Panc1 (cell line): ENCODE measurements at regions not wholly inside any gene's neighbourhood (a gene's known extent, or its start where the extent isn't known, plus 50 kb on each side); places are given as distances from the start of the nearest gene placed in this dataset.

Experiments
- ATAC-seq: fragments of 200-7000 bp; cut with Tn5 transposase; 2 replicates; pipeline ENCODE4 v1.9.1; 2020; ENCODE audit warnings: mild to moderate bottlenecking, moderate library complexity
- BruUV-seq: library from RNA; stranded (reverse); fragments of 400-500 nt; replicated peaks from 2 replicates; lab custom pipeline; 2021; lab: Mats Ljungman, UMichigan
- CTCF ChIA-PET: fragments of 300-600 bp; sonication (Branson Sonifier 250); formaldehyde crosslinking; loops from one replicate; lab custom pipeline; 2022; ENCODE audit warnings: antibody characterized with exemption; lab: Charles Lee
- POLR2A ChIA-PET: fragments of 300-600 bp; sonication (Branson Sonifier 250); formaldehyde crosslinking; loops from one replicate; lab custom pipeline; 2022; ENCODE audit warnings: antibody characterized with exemption; lab: Charles Lee
- DNase-seq: peaks from one replicate; pipeline ENCODE4 v3.0.0-alpha.2; 2010; ENCODE audit warnings: low read depth, low spot score
- H3K27ac ChIP-seq: 2 replicates; pipeline ENCODE4 v1.5.1; 2011; ENCODE audit warnings: mild to moderate bottlenecking, low read length, inconsistent platforms
- H3K27me3 ChIP-seq: fragments of 200-500 bp; sonication (Bioruptor generic); 2 replicates; pipeline ENCODE4 v1.6.0; 2014; ENCODE audit warnings: low read length, inconsistent platforms; ENCODE audit not compliant: control insufficient read depth, insufficient read depth
- H3K36me3 ChIP-seq: fragments of 200-500 bp; sonication (Bioruptor generic); 2 replicates; pipeline ENCODE4 v1.5.1; 2014; ENCODE audit warnings: inconsistent platforms, mild to moderate bottlenecking, low read length, moderate library complexity; ENCODE audit not compliant: control insufficient read depth, insufficient read depth
- H3K4me1 ChIP-seq: 2 replicates; pipeline ENCODE4 v1.5.1; 2011; ENCODE audit warnings: inconsistent platforms, mild to moderate bottlenecking, low read length, moderate library complexity; ENCODE audit not compliant: control insufficient read depth, insufficient read depth
- H3K4me3 ChIP-seq, 2 experiments: 2 replicates each; pipeline ENCODE4 v1.5.1; 2011 to 2012; ENCODE audit warnings: low read depth in 2 of 2, low read length in 2 of 2, mild to moderate bottlenecking in 2 of 2, inconsistent platforms in 1 of 2, moderate library complexity in 1 of 2
- H3K9me3 ChIP-seq: fragments of 200-500 bp; sonication (Bioruptor generic); 2 replicates; pipeline ENCODE4 v1.5.1; 2014; ENCODE audit warnings: low read depth, mild to moderate bottlenecking, inconsistent platforms, low read length, moderate library complexity; ENCODE audit not compliant: control insufficient read depth, insufficient read depth
- POLR2AphosphoS5 ChIP-seq: IDR thresholded peaks from 2 replicates; pipeline ENCODE4 v1.6.1; 2012; ENCODE audit warnings: mild to moderate bottlenecking, low read depth, low read length, moderate library complexity
- SIN3A ChIP-seq: IDR thresholded peaks from 2 replicates; pipeline ENCODE4 v1.6.1; 2012; ENCODE audit warnings: low read depth, mild to moderate bottlenecking, low read length, moderate library complexity, borderline replicate concordance; ENCODE audit not compliant: insufficient read depth
- TCF7L2 ChIP-seq: IDR thresholded peaks from 2 replicates; pipeline ENCODE4 v1.6.1; 2011; ENCODE audit warnings: mild to moderate bottlenecking, low read depth, low read length, inconsistent platforms
- in situ Hi-C: cut with HindIII; loops from 2 replicates; pipeline ENCODE4 v1.10.0; 2016; ENCODE audit warnings: low sequenced_read_pairs, low pct_unique_long_range_greater_than_20kb
- intact Hi-C: fragments of 100-400 bp; cut with micrococcal nuclease; formaldehyde crosslinking; loops from one replicate; pipeline ENCODE4 v1.10.0; 2022; ENCODE audit not compliant: unreplicated experiment
- TF ChIP-seq, protein P1 (sequence below): fragments of 450-650 bp; IDR thresholded peaks from 2 replicates; pipeline ENCODE4 v1.5.1; 2017; ENCODE audit warnings: mild to moderate bottlenecking
- TF ChIP-seq, protein P2 (sequence below), 2 experiments: IDR thresholded peaks; 2 replicates each; pipeline ENCODE4 v1.6.1; 2011 to 2012; ENCODE audit warnings: low read depth in 2 of 2, control low read depth in 1 of 2, low read length in 1 of 2, mild to moderate bottlenecking in 1 of 2, moderate library complexity in 1 of 2; ENCODE audit not compliant: insufficient read depth in 1 of 2

DNA sequence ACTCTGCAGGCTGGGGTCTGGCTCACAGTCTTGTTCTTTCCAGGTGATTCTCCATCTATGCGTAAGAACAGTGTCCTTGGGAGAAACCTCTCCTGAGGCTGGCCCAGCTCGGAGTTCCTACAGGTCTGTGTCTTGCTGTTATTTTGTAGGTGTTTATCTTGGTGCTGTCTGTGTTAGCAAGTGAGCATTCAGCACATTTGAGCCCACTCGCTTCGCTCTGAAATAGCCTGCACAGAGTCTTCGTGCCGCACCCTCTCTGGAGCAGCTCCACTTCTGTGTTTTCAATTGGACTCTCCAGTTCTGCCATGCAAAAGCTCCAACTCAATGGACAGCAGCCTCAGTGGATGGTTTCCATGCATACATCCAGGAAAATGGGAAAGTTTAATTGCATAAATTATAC, 378.2 kb upstream of the ST6GAL2 start:
- Histone ChIP-seq H3K4me3 (no peak overlapping the region), H3K27ac (no peak overlapping the region), H3K4me1 (no peaks in the 10 kb centered on the region), H3K9me3 (no peaks in the 10 kb centered on the region), H3K36me3 (no peaks in the 10 kb centered on the region), H3K27me3 (no peaks in the 10 kb centered on the region)
- ChIA-PET CTCF (no interaction called here), POLR2A (no interaction called here)
- intact Hi-C loops: no loop called here
- TF ChIP-seq TCF7L2: no peak
- TF ChIP-seq, protein P1, sequence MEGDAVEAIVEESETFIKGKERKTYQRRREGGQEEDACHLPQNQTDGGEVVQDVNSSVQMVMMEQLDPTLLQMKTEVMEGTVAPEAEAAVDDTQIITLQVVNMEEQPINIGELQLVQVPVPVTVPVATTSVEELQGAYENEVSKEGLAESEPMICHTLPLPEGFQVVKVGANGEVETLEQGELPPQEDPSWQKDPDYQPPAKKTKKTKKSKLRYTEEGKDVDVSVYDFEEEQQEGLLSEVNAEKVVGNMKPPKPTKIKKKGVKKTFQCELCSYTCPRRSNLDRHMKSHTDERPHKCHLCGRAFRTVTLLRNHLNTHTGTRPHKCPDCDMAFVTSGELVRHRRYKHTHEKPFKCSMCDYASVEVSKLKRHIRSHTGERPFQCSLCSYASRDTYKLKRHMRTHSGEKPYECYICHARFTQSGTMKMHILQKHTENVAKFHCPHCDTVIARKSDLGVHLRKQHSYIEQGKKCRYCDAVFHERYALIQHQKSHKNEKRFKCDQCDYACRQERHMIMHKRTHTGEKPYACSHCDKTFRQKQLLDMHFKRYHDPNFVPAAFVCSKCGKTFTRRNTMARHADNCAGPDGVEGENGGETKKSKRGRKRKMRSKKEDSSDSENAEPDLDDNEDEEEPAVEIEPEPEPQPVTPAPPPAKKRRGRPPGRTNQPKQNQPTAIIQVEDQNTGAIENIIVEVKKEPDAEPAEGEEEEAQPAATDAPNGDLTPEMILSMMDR: no peak
- TF ChIP-seq POLR2AphosphoS5: no peak
- TF ChIP-seq SIN3A: no peak
- TF ChIP-seq, protein P2, sequence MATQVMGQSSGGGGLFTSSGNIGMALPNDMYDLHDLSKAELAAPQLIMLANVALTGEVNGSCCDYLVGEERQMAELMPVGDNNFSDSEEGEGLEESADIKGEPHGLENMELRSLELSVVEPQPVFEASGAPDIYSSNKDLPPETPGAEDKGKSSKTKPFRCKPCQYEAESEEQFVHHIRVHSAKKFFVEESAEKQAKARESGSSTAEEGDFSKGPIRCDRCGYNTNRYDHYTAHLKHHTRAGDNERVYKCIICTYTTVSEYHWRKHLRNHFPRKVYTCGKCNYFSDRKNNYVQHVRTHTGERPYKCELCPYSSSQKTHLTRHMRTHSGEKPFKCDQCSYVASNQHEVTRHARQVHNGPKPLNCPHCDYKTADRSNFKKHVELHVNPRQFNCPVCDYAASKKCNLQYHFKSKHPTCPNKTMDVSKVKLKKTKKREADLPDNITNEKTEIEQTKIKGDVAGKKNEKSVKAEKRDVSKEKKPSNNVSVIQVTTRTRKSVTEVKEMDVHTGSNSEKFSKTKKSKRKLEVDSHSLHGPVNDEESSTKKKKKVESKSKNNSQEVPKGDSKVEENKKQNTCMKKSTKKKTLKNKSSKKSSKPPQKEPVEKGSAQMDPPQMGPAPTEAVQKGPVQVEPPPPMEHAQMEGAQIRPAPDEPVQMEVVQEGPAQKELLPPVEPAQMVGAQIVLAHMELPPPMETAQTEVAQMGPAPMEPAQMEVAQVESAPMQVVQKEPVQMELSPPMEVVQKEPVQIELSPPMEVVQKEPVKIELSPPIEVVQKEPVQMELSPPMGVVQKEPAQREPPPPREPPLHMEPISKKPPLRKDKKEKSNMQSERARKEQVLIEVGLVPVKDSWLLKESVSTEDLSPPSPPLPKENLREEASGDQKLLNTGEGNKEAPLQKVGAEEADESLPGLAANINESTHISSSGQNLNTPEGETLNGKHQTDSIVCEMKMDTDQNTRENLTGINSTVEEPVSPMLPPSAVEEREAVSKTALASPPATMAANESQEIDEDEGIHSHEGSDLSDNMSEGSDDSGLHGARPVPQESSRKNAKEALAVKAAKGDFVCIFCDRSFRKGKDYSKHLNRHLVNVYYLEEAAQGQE (IDR thresholded peaks at IDR 0.05; ENCODE audit: insufficient read depth in 1 of 2, low read depth in 2 of 2, low read length in 1 of 2): no peak
- BruUV-seq: no TSS peak
- ATAC-seq (no peak), DNase-seq (no peak)
- in situ Hi-C loops: no loop called here

DNA sequence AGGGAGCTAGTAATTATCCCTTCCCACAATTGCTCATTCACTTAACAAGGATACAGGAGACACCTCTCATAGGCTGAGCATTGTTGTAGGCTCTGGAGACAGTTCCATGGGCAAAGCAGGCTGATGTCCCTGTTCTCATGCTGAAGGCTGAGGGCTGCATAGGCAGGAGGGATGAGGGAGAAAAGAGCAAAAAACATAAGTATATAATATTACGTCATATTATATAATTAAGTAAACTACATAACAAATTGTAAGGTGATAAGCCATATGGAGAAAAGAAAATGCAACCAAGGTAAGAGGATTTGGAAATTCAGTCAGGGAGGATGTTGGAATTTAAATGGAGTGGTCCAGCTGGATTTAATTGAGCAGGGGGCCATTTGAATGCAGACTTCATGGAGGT, 380.6 kb upstream of the ST6GAL2 start:
- intact Hi-C loops (no loop called here), in situ Hi-C loops (no loop called here)
- TF ChIP-seq SIN3A (no peak), TCF7L2 (no peak), POLR2AphosphoS5 (no peak)
- TF ChIP-seq, protein P1: no peak
- TF ChIP-seq, protein P2 (IDR thresholded peaks at IDR 0.05; ENCODE audit: insufficient read depth in 1 of 2, low read depth in 2 of 2, low read length in 1 of 2): no peak
- BruUV-seq: no TSS peak
- no peak for DNase-seq
- CTCF ChIA-PET: no interaction called here
- Histone ChIP-seq H3K36me3 (no peaks in the 10 kb centered on the region), H3K4me1 (no peaks in the 10 kb centered on the region), H3K27ac (no peak overlapping the region), H3K27me3 (no peaks in the 10 kb centered on the region), H3K9me3 (no peaks in the 10 kb centered on the region), H3K4me3 (no peak overlapping the region)
- no peak for ATAC-seq
- POLR2A ChIA-PET: no interaction called here
